Smooth muscle cell (in vitro differentiated cells): ENCODE measurements at regions not wholly inside any gene's neighbourhood (a gene's known extent, or its start where the extent isn't known, plus 50 kb on each side); places are given as distances from the start of the nearest gene placed in this dataset.

Experiments used
- DNase-seq: peaks from one replicate; lab custom pipeline; 2025; ENCODE audit not compliant: unreplicated experiment; lab: John Stamatoyannopoulos, UW
- H2AFZ ChIP-seq: fragments of 200-600 bp; sonication (generic); 2 replicates; pipeline ENCODE4 v1.6.0; 2016; ENCODE audit warnings: antibody characterized with exemption, low read depth, mild to moderate bottlenecking
- H3F3A ChIP-seq: fragments of 200-600 bp; sonication (generic); 2 replicates; pipeline ENCODE4 v1.6.0; 2017; ENCODE audit warnings: antibody characterized with exemption, low read depth
- H3K27ac ChIP-seq: fragments of 200-600 bp; sonication (generic); 2 replicates; pipeline ENCODE4 v1.5.1; 2016; ENCODE audit warnings: low read depth, mild to moderate bottlenecking
- H3K27me3 ChIP-seq: fragments of 200-600 bp; sonication (generic); 2 replicates; pipeline ENCODE4 v1.6.1; 2016; ENCODE audit warnings: low read depth, mild to moderate bottlenecking
- H3K36me3 ChIP-seq: fragments of 200-600 bp; sonication (generic); 2 replicates; pipeline ENCODE4 v1.5.1; 2016; ENCODE audit warnings: low read depth
- H3K4me1 ChIP-seq: fragments of 200-600 bp; sonication (generic); 2 replicates; pipeline ENCODE4 v1.5.1; 2016; ENCODE audit warnings: low read depth
- H3K4me2 ChIP-seq: fragments of 200-600 bp; sonication (generic); 2 replicates; pipeline ENCODE4 v1.6.0; 2016; ENCODE audit warnings: mild to moderate bottlenecking
- H3K4me3 ChIP-seq: fragments of 200-600 bp; sonication (generic); 2 replicates; pipeline ENCODE4 v1.5.1; 2016; ENCODE audit warnings: mild to moderate bottlenecking
- H3K79me2 ChIP-seq: fragments of 200-600 bp; sonication (generic); 2 replicates; pipeline ENCODE4 v1.6.0; 2016; ENCODE audit warnings: low read depth, mild to moderate bottlenecking
- H3K9ac ChIP-seq: fragments of 200-600 bp; sonication (generic); 2 replicates; pipeline ENCODE4 v1.6.0; 2016; ENCODE audit warnings: low read depth
- H3K9me3 ChIP-seq: fragments of 200-600 bp; sonication (generic); replicated peaks from 2 replicates; pipeline ENCODE4 v1.5.1; 2016; ENCODE audit warnings: low read depth
- H4K20me1 ChIP-seq: fragments of 200-600 bp; sonication (generic); 2 replicates; pipeline ENCODE4 v1.6.0; 2016; ENCODE audit warnings: low read depth
- WGBS: methylation state at CpG from one replicate; pipeline ENCODE4 v1.1.7; 2016; ENCODE audit warnings: low lambda C conversion rate; 5-methylcytosine and 5-hydroxymethylcytosine counted together
- TF ChIP-seq, protein P1 (sequence below): fragments of 200-600 bp; sonication (generic); IDR thresholded peaks from 2 replicates; pipeline ENCODE4 v1.5.1; 2017; ENCODE audit warnings: borderline replicate concordance, mild to moderate bottlenecking, antibody characterized with exemption; ENCODE audit not compliant: insufficient read depth, poor library complexity, severe bottlenecking

DNA sequence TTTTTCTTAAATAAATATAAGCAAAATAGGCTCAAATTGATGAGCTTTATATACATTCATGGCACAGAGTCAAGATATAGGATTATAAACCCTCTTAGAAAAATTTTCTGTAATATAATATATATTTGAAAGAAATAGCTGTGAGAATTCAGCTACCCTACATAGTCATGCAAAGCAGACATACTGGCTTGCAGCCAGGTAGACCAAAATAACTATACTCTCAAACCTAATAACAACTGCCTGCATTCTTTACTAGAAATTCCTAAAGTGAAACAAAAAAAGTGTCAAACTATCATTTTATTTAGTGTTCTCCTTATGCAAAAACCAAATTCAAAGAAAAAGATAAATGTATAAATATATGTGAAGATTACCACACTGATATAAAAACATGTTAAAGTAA, 1390.2 kb downstream of the C4orf33 start:
- no peaks in the 10 kb centered on the region for H3K4me1 ChIP-seq
- H3F3A ChIP-seq: no peaks in the 10 kb centered on the region
- no peaks in the 10 kb centered on the region for H3K9me3 ChIP-seq
- no peaks in the 10 kb centered on the region for H4K20me1 ChIP-seq
- TF ChIP-seq, protein P1, sequence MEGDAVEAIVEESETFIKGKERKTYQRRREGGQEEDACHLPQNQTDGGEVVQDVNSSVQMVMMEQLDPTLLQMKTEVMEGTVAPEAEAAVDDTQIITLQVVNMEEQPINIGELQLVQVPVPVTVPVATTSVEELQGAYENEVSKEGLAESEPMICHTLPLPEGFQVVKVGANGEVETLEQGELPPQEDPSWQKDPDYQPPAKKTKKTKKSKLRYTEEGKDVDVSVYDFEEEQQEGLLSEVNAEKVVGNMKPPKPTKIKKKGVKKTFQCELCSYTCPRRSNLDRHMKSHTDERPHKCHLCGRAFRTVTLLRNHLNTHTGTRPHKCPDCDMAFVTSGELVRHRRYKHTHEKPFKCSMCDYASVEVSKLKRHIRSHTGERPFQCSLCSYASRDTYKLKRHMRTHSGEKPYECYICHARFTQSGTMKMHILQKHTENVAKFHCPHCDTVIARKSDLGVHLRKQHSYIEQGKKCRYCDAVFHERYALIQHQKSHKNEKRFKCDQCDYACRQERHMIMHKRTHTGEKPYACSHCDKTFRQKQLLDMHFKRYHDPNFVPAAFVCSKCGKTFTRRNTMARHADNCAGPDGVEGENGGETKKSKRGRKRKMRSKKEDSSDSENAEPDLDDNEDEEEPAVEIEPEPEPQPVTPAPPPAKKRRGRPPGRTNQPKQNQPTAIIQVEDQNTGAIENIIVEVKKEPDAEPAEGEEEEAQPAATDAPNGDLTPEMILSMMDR: no peak
- no peaks in the 10 kb centered on the region for H3K79me2 ChIP-seq
- no peak overlapping the region for H2AFZ ChIP-seq
- H3K27ac ChIP-seq: no peak overlapping the region
- H3K27me3 ChIP-seq: no peaks in the 10 kb centered on the region
- no peak overlapping the region for H3K4me2 ChIP-seq
- DNase-seq: no peak
- H3K9ac ChIP-seq: no peak overlapping the region
- no peaks in the 10 kb centered on the region for H3K36me3 ChIP-seq
- H3K4me3 ChIP-seq: no peak overlapping the region

DNA sequence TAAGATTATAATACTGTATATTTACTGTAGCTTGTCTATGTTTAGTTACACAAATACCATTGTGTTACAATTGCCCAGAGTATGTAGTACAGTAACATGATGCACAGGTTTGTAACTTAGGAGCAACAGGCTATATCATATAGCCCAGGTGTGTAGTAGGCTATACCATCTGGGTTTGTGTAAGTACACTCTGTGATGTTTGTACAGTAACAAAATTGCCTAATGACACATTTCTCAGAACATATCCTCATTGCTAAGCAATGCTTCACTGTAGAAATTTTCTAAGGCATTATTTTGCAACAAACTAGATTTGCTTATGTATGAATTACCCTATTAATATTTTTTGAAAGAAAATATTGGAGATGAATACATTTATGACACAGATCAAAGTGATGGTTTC, 1390.9 kb downstream of the C4orf33 start:
- no peak overlapping the region for H3K4me2 ChIP-seq
- no peak for DNase-seq
- H3K9me3 ChIP-seq: no peaks in the 10 kb centered on the region
- H4K20me1 ChIP-seq: no peaks in the 10 kb centered on the region
- TF ChIP-seq, protein P1: no peak
- no peaks in the 10 kb centered on the region for H3K79me2 ChIP-seq
- H2AFZ ChIP-seq: no peak overlapping the region
- no peak overlapping the region for H3K9ac ChIP-seq
- no peaks in the 10 kb centered on the region for H3K36me3 ChIP-seq
- H3K27me3 ChIP-seq: no peaks in the 10 kb centered on the region
- no peak overlapping the region for H3K4me3 ChIP-seq
- H3K4me1 ChIP-seq: no peaks in the 10 kb centered on the region
- H3K27ac ChIP-seq: no peak overlapping the region
- no peaks in the 10 kb centered on the region for H3F3A ChIP-seq

DNA sequence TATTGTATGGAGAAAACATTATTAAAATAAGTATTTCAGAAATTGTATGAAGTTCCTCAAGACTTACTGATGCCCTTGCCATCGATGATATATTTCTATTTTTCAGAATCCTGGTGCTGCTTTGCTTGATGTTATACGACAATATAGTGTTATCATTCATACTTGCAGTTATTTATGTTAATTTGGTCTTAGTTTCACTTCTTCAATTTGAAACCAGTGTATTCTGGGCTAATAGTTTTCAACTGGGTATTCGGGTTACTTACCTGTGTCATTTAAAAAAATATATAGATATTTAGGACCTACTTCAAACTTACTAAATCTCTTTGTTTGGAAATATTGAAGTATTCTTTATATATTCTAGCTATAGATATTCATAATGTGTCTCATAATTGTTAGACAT, 1414.7 kb downstream of the C4orf33 start:
- Histone ChIP-seq H2AFZ (no peak overlapping the region), H3K36me3 (no peaks in the 10 kb centered on the region), H3F3A (no peaks in the 10 kb centered on the region), H3K4me1 (no peaks in the 10 kb centered on the region), H3K4me3 (no peak overlapping the region), H3K27me3 (no peaks in the 10 kb centered on the region), H3K27ac (no peak overlapping the region), H3K4me2 (no peak overlapping the region), H3K9me3 (no peaks in the 10 kb centered on the region), H3K79me2 (no peaks in the 10 kb centered on the region), H4K20me1 (no peaks in the 10 kb centered on the region), H3K9ac (no peak overlapping the region)
- DNase-seq: no peak
- WGBS: 92% methylated on average over 3 of the region's 3 CpGs
- TF ChIP-seq, protein P1: no peak

DNA sequence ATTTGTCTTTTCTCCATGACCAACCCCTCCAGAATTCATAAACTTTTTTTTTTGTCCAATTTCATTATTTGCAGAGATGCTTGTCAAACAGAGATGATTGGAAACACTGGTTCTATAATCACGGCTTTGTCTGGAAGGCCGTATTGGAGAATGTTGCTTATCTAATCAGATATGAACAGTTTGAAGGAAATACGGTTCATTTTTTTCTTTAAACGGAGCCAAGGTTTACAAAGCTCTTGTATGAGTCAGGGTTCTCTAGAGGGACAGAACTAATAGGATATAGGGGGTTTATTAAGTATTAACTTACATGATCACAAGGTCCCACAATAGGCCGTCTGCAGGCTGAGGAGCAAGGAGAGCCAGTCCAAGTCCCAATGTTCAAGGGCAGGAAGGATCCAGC, 1415.8 kb downstream of the C4orf33 start:
- Histone ChIP-seq H3K27me3 (no peaks in the 10 kb centered on the region), H3K9ac (no peak overlapping the region), H3K9me3 (no peaks in the 10 kb centered on the region), H3K79me2 (no peaks in the 10 kb centered on the region), H3K36me3 (no peaks in the 10 kb centered on the region), H3K4me3 (no peak overlapping the region), H2AFZ (no peak overlapping the region), H3K27ac (no peak overlapping the region), H3F3A (no peaks in the 10 kb centered on the region), H3K4me1 (no peaks in the 10 kb centered on the region), H3K4me2 (no peak overlapping the region), H4K20me1 (no peaks in the 10 kb centered on the region)
- DNase-seq: no peak
- 51% methylated on average over 5 of the region's 5 CpGs for WGBS
- TF ChIP-seq, protein P1: no peak
